ENCODE measurements at regions not wholly inside any gene's neighbourhood (a gene's known extent, or its start where the extent isn't known, plus 50 kb on each side); places are given as distances from the start of the nearest gene placed in this dataset.

DNA sequence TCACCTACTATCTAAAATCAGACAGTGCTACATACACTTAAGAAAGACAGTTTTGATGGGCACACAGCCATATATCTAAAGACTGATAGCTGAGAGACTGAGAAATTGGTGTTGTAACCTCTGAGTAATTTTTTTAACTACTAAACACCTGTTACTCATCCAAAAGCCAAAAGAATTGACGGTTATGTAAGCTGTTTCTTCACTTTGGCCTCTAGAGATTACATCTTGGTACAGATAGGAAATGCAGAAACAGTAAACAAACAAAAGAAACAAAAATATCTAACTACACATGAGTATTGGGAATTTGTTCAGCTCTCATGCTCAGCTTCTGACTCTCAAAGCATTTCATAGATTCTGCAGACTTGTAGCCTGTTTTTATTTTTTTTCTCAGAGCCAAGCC, 152.1 kb upstream of the GAS1 start:
- Histone ChIP-seq H3K9me3 (ENCODE audit: low read depth, low read length) (no peaks in the 10 kb centered on the region), H3K27me3 (ENCODE audit: insufficient read depth, low read length) (no peaks in the 10 kb centered on the region), H3K79me2 (ENCODE audit: insufficient read depth, low read length) (no peaks in the 10 kb centered on the region), H3K4me3 (ENCODE audit: insufficient read depth, low read length) (no peak overlapping the region), H4K20me1 (ENCODE audit: insufficient read depth, low read length) (no peaks in the 10 kb centered on the region), H2AFZ (ENCODE audit: low read length) (no peak overlapping the region), H3K4me1 (ENCODE audit: insufficient read depth, low read length) (no peaks in the 10 kb centered on the region), H3K4me2 (ENCODE audit: insufficient read depth, low read length) (no peak overlapping the region), H3K27ac (ENCODE audit: low read depth, low read length) (no peak overlapping the region), H3K36me3 (ENCODE audit: insufficient read depth, low read length) (no peaks in the 10 kb centered on the region)
- no peak for DNase-seq (ENCODE audit: insufficient read length, low spot score, missing footprints)
- TF ChIP-seq, protein P1, sequence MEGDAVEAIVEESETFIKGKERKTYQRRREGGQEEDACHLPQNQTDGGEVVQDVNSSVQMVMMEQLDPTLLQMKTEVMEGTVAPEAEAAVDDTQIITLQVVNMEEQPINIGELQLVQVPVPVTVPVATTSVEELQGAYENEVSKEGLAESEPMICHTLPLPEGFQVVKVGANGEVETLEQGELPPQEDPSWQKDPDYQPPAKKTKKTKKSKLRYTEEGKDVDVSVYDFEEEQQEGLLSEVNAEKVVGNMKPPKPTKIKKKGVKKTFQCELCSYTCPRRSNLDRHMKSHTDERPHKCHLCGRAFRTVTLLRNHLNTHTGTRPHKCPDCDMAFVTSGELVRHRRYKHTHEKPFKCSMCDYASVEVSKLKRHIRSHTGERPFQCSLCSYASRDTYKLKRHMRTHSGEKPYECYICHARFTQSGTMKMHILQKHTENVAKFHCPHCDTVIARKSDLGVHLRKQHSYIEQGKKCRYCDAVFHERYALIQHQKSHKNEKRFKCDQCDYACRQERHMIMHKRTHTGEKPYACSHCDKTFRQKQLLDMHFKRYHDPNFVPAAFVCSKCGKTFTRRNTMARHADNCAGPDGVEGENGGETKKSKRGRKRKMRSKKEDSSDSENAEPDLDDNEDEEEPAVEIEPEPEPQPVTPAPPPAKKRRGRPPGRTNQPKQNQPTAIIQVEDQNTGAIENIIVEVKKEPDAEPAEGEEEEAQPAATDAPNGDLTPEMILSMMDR (IDR thresholded peaks at IDR 0.05; ENCODE audit: extremely low read depth, low read depth, low read length): no peak

DNA sequence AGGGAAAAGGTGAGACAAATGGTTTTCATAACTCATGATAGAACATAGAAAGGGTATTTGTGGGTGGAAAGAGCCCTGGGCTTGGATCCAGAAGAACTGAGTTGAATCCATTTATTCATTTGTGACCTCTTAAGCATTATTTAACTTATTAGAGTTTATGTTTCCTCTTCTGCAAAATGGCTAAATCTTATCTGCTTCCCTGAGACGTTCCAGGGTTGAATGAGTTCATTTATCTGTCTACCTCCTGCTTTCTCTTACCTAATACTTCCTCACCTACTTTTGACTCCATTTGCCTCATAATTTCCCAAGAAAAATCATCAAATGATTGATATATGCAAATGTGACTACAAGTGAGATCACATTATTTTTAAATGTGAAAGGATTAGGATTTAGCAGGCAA, 152.7 kb upstream of the GAS1 start:
- no peak overlapping the region for H3K27ac ChIP-seq (ENCODE audit: low read depth, low read length)
- H3K4me1 ChIP-seq (ENCODE audit: insufficient read depth, low read length): no peaks in the 10 kb centered on the region
- H3K4me3 ChIP-seq (ENCODE audit: insufficient read depth, low read length): no peak overlapping the region
- no peaks in the 10 kb centered on the region for H3K27me3 ChIP-seq (ENCODE audit: insufficient read depth, low read length)
- no peak overlapping the region for H3K4me2 ChIP-seq (ENCODE audit: insufficient read depth, low read length)
- H4K20me1 ChIP-seq (ENCODE audit: insufficient read depth, low read length): no peaks in the 10 kb centered on the region
- no peaks in the 10 kb centered on the region for H3K9me3 ChIP-seq (ENCODE audit: low read depth, low read length)
- H2AFZ ChIP-seq (ENCODE audit: low read length): no peak overlapping the region
- H3K79me2 ChIP-seq (ENCODE audit: insufficient read depth, low read length): no peaks in the 10 kb centered on the region
- H3K36me3 ChIP-seq (ENCODE audit: insufficient read depth, low read length): no peaks in the 10 kb centered on the region
- DNase-seq (ENCODE audit: insufficient read length, low spot score, missing footprints): no peak
- TF ChIP-seq, protein P1 (IDR thresholded peaks at IDR 0.05; ENCODE audit: extremely low read depth, low read depth, low read length): no peak

DNA sequence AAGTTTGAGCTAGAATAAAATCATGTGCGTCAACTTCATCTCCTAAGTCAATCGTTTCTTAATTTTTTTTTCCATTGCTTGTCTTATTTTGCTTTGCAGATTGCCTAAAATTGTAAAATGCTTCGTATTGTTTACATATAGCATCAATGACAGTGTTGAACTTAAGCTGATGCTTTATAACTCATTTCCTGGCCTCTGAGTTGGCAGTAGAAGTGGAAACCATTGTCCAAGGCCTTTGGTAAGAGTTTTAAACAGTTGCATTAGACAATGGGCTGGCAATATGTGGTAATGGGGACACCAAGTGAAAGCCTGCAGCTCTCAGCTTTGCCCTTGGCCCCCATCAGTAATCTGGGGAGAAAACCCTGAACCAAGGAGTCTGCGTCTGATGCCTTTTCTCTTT, 154.8 kb upstream of the GAS1 start:
- H3K27me3 ChIP-seq (ENCODE audit: insufficient read depth, low read length): no peaks in the 10 kb centered on the region
- no peak overlapping the region for H3K4me3 ChIP-seq (ENCODE audit: insufficient read depth, low read length)
- H3K4me2 ChIP-seq (ENCODE audit: insufficient read depth, low read length): no peak overlapping the region
- H3K9me3 ChIP-seq (ENCODE audit: low read depth, low read length): no peaks in the 10 kb centered on the region
- H3K79me2 ChIP-seq (ENCODE audit: insufficient read depth, low read length): no peaks in the 10 kb centered on the region
- no peak overlapping the region for H3K27ac ChIP-seq (ENCODE audit: low read depth, low read length)
- H3K36me3 ChIP-seq (ENCODE audit: insufficient read depth, low read length): no peaks in the 10 kb centered on the region
- peak overlapping the region; percentile 35 for H2AFZ ChIP-seq (ENCODE audit: low read length)
- TF ChIP-seq, protein P1 (IDR thresholded peaks at IDR 0.05; ENCODE audit: extremely low read depth, low read depth, low read length): no peak
- no peaks in the 10 kb centered on the region for H4K20me1 ChIP-seq (ENCODE audit: insufficient read depth, low read length)
- peaks cover 3% of the 10 kb centered on the region for H3K4me1 ChIP-seq (ENCODE audit: insufficient read depth, low read length)
- DNase-seq (ENCODE audit: insufficient read length, low spot score, missing footprints): no peak

DNA sequence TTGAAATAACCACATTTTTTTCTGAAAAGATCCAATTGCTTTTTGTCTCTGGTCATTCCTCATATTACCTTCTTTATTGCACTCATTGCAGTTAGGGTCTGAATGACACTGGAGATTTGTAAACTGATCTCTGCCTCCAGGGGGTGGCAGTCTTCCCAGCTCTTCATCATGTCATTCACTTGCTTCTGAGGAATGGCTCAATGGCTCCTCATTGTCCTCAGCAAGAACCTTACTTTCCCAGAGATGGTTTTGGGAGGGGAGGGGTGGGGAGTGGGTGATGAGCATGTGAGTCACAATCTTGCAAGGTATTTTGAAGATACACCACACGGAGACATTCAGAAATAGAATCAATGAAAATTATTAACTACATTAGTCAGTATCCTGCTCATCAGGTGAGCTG, 159.8 kb upstream of the GAS1 start:
- Histone ChIP-seq H3K27ac (ENCODE audit: low read depth, low read length) (no peak overlapping the region), H3K4me2 (ENCODE audit: insufficient read depth, low read length) (no peak overlapping the region), H3K4me1 (ENCODE audit: insufficient read depth, low read length) (peaks cover 24% of the 10 kb centered on the region), H3K79me2 (ENCODE audit: insufficient read depth, low read length) (no peaks in the 10 kb centered on the region), H3K36me3 (ENCODE audit: insufficient read depth, low read length) (no peaks in the 10 kb centered on the region), H2AFZ (ENCODE audit: low read length) (no peak overlapping the region), H3K9me3 (ENCODE audit: low read depth, low read length) (peaks cover 2% of the 10 kb centered on the region), H4K20me1 (ENCODE audit: insufficient read depth, low read length) (no peaks in the 10 kb centered on the region), H3K4me3 (ENCODE audit: insufficient read depth, low read length) (no peak overlapping the region), H3K27me3 (ENCODE audit: insufficient read depth, low read length) (no peaks in the 10 kb centered on the region)
- no peak for DNase-seq (ENCODE audit: insufficient read length, low spot score, missing footprints)
- TF ChIP-seq, protein P1 (IDR thresholded peaks at IDR 0.05; ENCODE audit: extremely low read depth, low read depth, low read length): peak; percentile 7

Measured in osteoblast (primary cell).